GM10248 (cell line): ENCODE measurements at regions not wholly inside any gene's neighbourhood (a gene's known extent, or its start where the extent isn't known, plus 50 kb on each side); places are given as distances from the start of the nearest gene placed in this dataset.

Experiments used
- CTCF ChIA-PET: fragments of 300-600 bp; sonication (Branson Sonifier 250); formaldehyde crosslinking; extraction: SDS; loops from one replicate; lab custom pipeline; 2021; ENCODE audit warnings: antibody characterized with exemption; lab: Yijun Ruan, JAX
- POLR2A ChIA-PET: fragments of 350-650 bp; sonication (Branson Sonifier 250); formaldehyde crosslinking; extraction: SDS; loops from one replicate; lab custom pipeline; 2020; ENCODE audit warnings: antibody characterized with exemption; lab: Yijun Ruan, JAX
- DNase-seq: peaks from one replicate; pipeline ENCODE4 v3.0.0; 2012; ENCODE audit errors: extremely low spot score
- CTCF ChIP-seq: IDR thresholded peaks from 2 replicates; pipeline ENCODE4 v1.5.1; 2012; ENCODE audit warnings: mild to moderate bottlenecking, low read depth; ENCODE audit errors: extremely low read depth, missing control alignments, control extremely low read depth

- ChIA-PET CTCF (no interaction called here), POLR2A (no interaction called here)
- DNase-seq, result no peak
- no peak for TF ChIP-seq CTCF
Observed at GRCh38 chr11:109155291-109155690, 266.7 kb upstream of the C11orf87 start.

GRCh38 chr11:109165035-109165434 is 257.0 kb upstream of the C11orf87 start:
- CTCF ChIA-PET, result no interaction called here
- POLR2A ChIA-PET, result no interaction called here
- DNase-seq, result no peak
- no peak for TF ChIP-seq CTCF

- ChIA-PET CTCF (interaction anchor here (0.7 to 1.7 kb wide), 2 partner anchors 9 to 33 kb away, joined by 3 to 5 read pairs; no protein-coding TSS in a partner anchor), POLR2A (no interaction called here)
- no peak for TF ChIP-seq CTCF
- DNase-seq, result no peak
Observed at GRCh38 chr11:109166441-109166840, 255.5 kb upstream of the C11orf87 start.

- no peak for TF ChIP-seq CTCF
- CTCF ChIA-PET, result no interaction called here
- no peak for DNase-seq
- POLR2A ChIA-PET, result no interaction called here
Observed at GRCh38 chr11:109173504-109173903, 248.5 kb upstream of the C11orf87 start.

- DNase-seq, result no peak
- CTCF ChIA-PET, result interaction anchor here (1.0 kb wide), 1 partner anchor 27 kb away, joined by 3 read pairs; no protein-coding TSS in a partner anchor
Observed at GRCh38 chr11:109184376-109184775, 237.6 kb upstream of the C11orf87 start.

GRCh38 chr11:109192864-109193263 is 229.1 kb upstream of the C11orf87 start:
- DNase-seq, result no peak
- CTCF ChIA-PET, result interaction anchor here (1.0 kb wide), 1 partner anchor 22 kb away, joined by 3 read pairs; no protein-coding TSS in a partner anchor
- TF ChIP-seq CTCF, result no peak
- POLR2A ChIA-PET, result no interaction called here

More at GRCh38 chr11:109184376-109184775, 237.6 kb upstream of the C11orf87 start:
- TF ChIP-seq CTCF, result no peak
- POLR2A ChIA-PET, result no interaction called here
